IPS DF 4.7 (cell line): ENCODE measurements at regions not wholly inside any gene's neighbourhood (a gene's known extent, or its start where the extent isn't known, plus 50 kb on each side); places are given as distances from the start of the nearest gene placed in this dataset.

ENCODE experiments used
- DNase-seq: peaks from one replicate; pipeline ENCODE4 v3.0.0-alpha.2; 2013; ENCODE audit warnings: low spot score; ENCODE audit errors: extremely low read depth

- DNase-seq, result no peak
These were observed 427.4 kb downstream of the GATA3 start for GRCh38 chr10:8481718-8482504.

- DNase-seq, result no peak
These were observed 430.5 kb downstream of the GATA3 start for GRCh38 chr10:8485032-8485431.

- no peak for DNase-seq
These were observed 432.9 kb downstream of the GATA3 start for GRCh38 chr10:8487346-8487745.

- no peak for DNase-seq
These were observed 434.7 kb downstream of the GATA3 start for GRCh38 chr10:8489232-8489631.

DNA sequence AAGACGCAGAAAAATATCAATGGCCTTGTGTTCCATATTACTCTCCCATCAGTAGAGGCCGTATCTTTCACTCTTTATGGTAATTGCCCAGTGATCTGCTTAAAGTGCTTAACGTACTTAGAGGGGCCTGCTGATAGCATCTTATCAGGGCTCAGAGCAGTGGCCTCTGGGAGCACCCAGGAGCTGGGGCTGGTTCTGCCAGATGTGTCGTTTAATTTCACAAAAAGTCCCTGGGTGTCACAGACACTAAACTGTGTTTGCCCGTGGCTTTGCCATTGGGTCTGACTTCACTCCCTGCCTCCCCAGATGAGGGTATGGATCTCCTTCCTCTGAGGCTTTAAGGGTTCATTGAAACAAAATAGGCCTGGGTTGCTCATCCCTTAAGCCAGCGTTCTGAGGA, 435.3 kb downstream of the GATA3 start:
- DNase-seq, result no peak

GRCh38 chr10:8498290-8498689, 443.8 kb downstream of the GATA3 start:
- DNase-seq, result no peak

- DNase-seq, result no peak
These were observed 444.4 kb downstream of the GATA3 start for GRCh38 chr10:8498881-8499280.

GRCh38 chr10:8499312-8499711, 444.8 kb downstream of the GATA3 start:
- DNase-seq, result no peak

DNA sequence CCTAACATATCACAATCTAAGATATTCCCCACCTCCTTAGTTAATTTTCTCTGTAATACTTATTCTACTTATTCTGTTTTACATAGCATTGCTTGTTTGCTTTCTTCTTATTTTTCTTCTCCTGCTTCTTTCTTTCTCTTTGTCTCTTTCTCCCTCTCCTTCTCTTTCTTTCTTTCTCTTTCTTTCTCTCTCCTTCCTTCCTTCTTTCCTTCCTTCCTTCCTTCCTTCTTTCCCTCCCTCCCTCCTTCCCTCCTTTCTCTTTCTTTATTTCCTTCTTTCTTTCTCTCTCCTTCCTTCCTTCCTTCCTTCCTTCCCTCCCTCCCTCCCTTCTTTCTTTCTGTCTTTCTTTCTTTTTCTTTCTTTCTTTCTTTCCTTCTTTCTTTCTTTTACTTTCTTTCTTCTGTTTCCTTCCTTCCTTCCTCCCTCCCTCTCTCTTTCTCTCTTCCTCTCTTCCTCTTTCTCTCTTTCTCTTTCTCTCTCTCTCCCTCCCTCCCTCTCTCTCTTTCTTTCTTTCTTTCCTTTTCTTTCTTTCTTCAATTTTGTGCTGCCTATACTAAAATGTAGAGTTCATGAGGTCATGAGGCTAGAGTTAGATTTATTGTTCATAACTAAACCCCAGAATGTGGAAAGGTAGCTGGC, 445.4 kb downstream of the GATA3 start:
- no peak for DNase-seq

DNA sequence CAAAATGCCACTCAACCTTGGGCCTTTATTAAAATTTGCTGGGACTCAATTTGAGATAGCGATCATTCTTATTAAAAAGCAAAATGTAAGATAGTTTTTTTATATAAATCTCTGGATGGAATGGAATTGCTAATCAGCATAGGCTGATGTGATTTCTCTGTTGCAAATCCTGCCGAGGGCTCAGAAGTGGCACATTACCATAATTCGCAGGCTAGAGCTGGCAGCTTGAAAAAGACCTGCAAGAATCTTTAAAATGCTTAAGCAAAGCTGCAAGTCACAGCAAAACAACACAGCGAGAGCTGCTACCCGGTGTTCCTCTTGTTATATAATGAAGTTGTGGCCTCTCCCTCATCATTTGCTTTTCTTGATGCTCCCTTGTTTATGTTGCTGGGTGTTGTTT, 448.1 kb downstream of the GATA3 start:
- DNase-seq, result no peak

GRCh38 chr10:8504499-8504898, 450.0 kb downstream of the GATA3 start:
- no peak for DNase-seq

DNA sequence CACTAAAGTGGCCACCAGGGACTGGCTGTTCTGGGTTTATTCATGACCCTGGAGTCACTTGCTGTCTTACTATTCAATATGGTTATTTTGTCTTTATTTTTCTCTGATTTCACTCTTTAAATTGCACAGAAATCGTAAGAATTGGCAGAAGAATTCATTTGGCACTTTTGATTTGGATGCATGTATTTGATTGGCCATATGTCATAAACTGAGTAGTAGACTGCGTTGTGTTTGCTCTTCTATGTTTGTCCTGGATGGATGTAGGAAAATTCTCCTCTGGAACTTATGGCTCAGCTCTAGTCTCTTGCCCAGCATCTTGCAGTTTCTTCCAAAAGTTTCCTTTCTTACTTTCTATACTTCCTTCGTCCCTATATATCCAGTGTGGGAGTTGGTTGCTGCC, 452.7 kb downstream of the GATA3 start:
- no peak for DNase-seq

DNA sequence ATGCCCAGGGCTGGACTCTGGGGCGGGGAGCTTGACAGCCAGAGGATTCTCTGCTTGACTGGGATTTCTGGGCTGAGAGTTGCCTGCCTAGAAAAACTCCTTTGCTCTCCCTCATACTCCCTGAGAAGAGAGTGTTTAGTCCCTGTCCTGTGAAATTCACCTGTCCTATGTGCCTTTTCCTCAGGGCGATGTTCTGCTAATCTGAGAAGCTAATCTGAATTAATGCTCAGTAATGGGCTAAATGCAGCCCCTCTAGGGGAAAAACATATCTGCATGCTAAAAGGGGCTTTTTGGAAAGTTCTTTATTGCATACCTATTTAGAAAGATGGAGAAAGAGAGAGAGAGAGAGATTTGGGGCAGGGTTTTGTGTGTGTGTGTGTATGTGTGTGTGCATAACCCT, 454.4 kb downstream of the GATA3 start:
- DNase-seq, result no peak

- no peak for DNase-seq
These were observed 456.0 kb downstream of the GATA3 start for GRCh38 chr10:8510471-8510870.

DNA sequence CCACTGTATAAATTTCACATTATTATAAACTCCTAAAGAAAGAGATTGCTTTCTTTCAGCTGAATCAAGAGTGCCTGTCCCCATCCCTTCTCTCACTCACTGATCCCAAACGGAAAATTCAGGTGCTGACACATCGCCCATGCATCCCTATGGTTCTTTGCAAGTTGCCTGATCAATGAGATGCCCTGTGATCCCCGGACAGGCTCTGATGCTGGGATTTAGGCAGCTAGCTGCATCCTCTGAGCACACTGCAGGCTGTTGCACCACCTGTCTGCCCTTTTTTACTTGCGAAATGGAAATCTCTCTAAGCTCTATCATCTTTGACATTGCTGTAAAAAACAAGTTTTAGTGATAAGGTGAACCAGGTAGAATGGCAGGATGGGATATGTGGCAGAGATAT, 456.5 kb downstream of the GATA3 start:
- no peak for DNase-seq

DNA sequence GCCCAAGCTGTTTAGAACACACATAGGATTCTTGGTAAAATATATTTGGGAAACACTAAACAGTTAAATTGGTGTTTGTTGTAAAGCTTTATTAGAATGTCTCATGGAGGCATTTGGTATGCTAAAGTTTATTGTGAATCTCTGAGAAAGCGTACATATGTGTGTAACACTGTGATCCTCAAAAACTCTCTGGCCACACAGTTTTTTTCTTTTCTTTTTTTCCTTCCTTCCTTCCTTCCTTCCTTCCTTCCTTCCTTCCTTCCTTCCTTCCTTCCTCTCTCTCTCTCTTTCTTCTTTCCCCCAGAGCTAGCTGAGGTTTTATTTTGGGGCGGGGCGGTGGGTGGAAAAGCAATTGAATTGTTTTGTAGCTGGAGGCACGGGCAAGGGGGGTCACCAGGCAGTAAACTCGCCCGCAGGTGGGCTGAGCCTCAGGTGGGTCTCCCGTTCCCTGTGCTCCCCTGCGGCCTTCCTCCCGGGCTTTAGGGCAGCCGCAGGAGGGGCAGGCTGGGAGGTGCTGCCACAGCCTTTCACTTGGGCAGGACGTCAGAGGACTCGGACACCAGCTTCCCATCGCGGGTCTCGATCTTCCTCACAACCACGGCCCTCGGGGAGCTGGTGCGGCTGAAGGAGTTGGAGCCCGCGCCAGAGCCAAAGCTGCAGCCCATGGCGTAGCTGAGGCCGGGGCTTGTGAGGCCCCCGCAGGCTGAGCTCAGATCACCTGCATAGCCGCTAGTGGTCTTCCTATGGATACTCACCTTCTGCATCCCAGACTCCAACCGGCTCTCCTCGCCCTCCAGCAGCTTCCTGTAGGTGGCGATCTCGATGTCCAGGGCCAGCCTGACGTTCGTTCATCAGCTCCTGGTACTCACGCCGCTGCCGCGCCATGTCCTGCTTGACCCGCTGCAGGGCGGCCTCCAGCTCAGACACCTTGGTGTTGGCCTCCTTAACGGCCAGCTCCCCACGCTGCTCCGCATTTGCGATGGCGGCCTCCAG, 459.0 kb downstream of the GATA3 start:
- no peak for DNase-seq

- DNase-seq, result no peak
These were observed 465.9 kb downstream of the GATA3 start for GRCh38 chr10:8520382-8520781.

GRCh38 chr10:8527773-8528172, 473.3 kb downstream of the GATA3 start:
- DNase-seq, result no peak

GRCh38 chr10:8531116-8531515, 476.6 kb downstream of the GATA3 start:
- DNase-seq, result no peak

GRCh38 chr10:8532647-8533046, 478.2 kb downstream of the GATA3 start:
- DNase-seq, result no peak

DNA sequence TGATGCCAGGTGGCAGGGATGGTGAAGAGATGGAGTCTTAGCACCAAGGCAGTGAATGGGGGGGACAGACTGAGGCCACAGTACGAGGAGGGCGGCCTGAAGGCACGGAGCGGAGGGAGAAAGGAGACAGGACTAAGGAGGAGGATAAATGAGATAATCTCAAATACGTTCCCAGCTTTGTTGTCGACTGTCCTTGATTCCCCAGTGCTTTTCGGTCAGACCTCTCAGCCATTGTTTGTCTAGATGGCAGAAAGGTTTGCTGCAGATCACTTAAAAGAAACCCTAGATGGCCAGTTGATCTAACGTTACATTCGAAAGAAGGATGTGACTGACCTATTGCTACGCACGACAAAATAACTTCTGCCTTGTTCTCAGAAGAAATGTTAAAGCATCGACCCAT, 479.0 kb downstream of the GATA3 start:
- no peak for DNase-seq

DNA sequence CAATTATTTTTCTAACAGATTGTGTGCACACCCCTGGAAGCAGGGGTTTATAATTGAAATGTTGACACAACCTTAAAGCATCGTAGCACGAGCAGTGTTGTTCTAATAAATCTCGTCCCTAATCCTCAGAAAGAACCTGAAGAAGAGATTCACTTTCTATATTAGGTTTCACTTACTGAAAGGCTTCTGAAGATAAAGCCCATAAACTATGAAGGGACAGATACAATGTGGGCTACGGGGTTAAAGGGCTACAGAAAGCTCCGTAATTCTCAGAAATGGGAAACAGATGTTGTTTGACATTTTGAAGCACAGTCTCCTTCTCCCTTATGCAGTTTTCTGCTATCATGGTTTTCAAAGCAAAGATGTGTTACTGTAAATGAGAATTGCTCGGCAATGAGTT, 479.6 kb downstream of the GATA3 start:
- DNase-seq, result no peak
